ENCODE measurements at regions not wholly inside any gene's neighbourhood (a gene's known extent, or its start where the extent isn't known, plus 50 kb on each side); places are given as distances from the start of the nearest gene placed in this dataset.

- TF ChIP-seq ZNF850 (CRISPR knock-in tag; conservative IDR thresholded peaks at IDR 0.05) (no peak), ZBTB1 (CRISPR knock-in tag; IDR thresholded peaks at IDR 0.05; ENCODE audit: borderline replicate concordance) (no peak), ZNF124 (CRISPR knock-in tag; IDR thresholded peaks at IDR 0.05) (no peak), PBX3 (CRISPR knock-in tag; IDR thresholded peaks at IDR 0.05; ENCODE audit: borderline replicate concordance) (no peak)
Observed at GRCh38 chr10:110418218-110418617, 79.5 kb upstream of the DUSP5 start.

All from HepG2 (cell line).